Stomach smooth muscle (tissue), 2 donors: ENCODE measurements at regions not wholly inside any gene's neighbourhood (a gene's known extent, or its start where the extent isn't known, plus 50 kb on each side); places are given as distances from the start of the nearest gene placed in this dataset.

Experiments used
- H3K27ac ChIP-seq: one replicate; pipeline ENCODE4 v1.7.0; 2013; ENCODE audit warnings: mild to moderate bottlenecking, low read length, inconsistent platforms
- H3K27me3 ChIP-seq, 2 donors: one replicate each; pipeline ENCODE4 v1.7.0; 2013; ENCODE audit warnings: low read length in 2 of 2; ENCODE audit not compliant: insufficient read depth in 2 of 2, control insufficient read depth in 1 of 2
- H3K36me3 ChIP-seq, 2 donors: one replicate each; pipeline ENCODE4 v1.7.0; 2013; ENCODE audit warnings: low read length in 2 of 2; ENCODE audit not compliant: control insufficient read depth in 2 of 2, insufficient read depth in 2 of 2
- H3K4me1 ChIP-seq: one replicate; pipeline ENCODE4 v1.7.0; 2013; ENCODE audit warnings: low read length; ENCODE audit not compliant: control insufficient read depth, insufficient read depth
- H3K4me3 ChIP-seq, 2 donors: one replicate each; pipeline ENCODE4 v1.7.0; 2013; ENCODE audit warnings: low read length in 2 of 2
- H3K9ac ChIP-seq, 2 donors: one replicate each; pipeline ENCODE4 v1.7.0; 2013; ENCODE audit warnings: low read length in 2 of 2, mild to moderate bottlenecking in 1 of 2
- H3K9me3 ChIP-seq, 2 donors: one replicate each; pipeline ENCODE4 v1.7.0; 2013; ENCODE audit warnings: low read length in 2 of 2; ENCODE audit not compliant: control insufficient read depth in 2 of 2
- donor health status: healthy.
- donor health status: Pancreatic carcinoma.

DNA sequence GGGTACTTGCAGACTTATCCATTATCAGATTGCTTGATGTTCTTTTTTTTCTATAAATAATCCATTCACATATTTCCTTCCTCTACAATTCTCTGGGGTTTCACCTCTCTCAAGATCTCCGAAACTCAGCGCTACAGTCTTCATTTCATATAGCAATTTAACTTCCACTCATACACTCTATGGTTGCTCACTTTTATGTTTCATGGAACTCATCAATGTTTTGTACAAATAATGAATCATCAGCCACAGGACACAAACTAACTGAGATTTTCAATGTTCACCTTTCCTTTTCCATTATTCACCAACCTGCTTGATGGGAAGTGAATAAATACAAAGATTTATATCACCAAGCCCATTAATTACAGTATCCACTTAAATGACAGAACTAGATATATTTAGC, 534.7 kb downstream of the LRFN5 start:
- Histone ChIP-seq H3K27ac (no peak overlapping the region), H3K27me3 (no peaks in the 10 kb centered on the region), H3K9me3 (no peaks in the 10 kb centered on the region), H3K9ac (no peak overlapping the region), H3K4me3 (no peak overlapping the region), H3K36me3 (no peaks in the 10 kb centered on the region), H3K4me1 (no peaks in the 10 kb centered on the region)

DNA sequence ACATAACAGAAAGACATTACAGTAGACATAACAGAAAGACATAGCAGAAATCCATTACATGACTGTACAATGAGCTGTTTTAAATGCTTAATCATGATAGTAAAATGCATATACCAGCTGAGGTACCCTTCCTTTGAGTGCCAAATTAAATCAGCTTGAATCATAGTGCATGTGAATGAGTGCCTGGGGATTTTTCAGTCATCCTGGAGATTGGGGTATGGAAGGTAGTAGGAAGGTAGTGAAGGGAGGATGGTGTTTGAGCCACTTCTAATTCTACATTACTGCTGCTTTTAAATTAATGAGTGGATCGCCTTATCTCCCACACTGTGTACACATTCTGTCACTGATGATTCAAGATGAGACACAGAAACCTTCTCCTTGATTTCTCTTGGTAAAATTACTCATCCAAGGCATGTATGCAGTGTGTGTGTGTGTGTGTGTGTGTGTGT, 534.2 kb downstream of the LRFN5 start:
- Histone ChIP-seq H3K4me3 (no peak overlapping the region), H3K36me3 (no peaks in the 10 kb centered on the region), H3K27ac (no peak overlapping the region), H3K27me3 (no peaks in the 10 kb centered on the region), H3K9ac (no peak overlapping the region), H3K9me3 (no peaks in the 10 kb centered on the region), H3K4me1 (no peaks in the 10 kb centered on the region)

- no peaks in the 10 kb centered on the region for H3K4me1 ChIP-seq
- H3K9ac ChIP-seq: no peak overlapping the region
- H3K36me3 ChIP-seq: no peaks in the 10 kb centered on the region
- no peak overlapping the region for H3K4me3 ChIP-seq
- no peaks in the 10 kb centered on the region for H3K27me3 ChIP-seq
- H3K9me3 ChIP-seq: no peaks in the 10 kb centered on the region
- H3K27ac ChIP-seq: no peak overlapping the region
Observed at GRCh38 chr14:42140001-42140400, 533.3 kb downstream of the LRFN5 start.

GRCh38 chr14:42138406-42138805, 531.7 kb downstream of the LRFN5 start:
- Histone ChIP-seq H3K27ac (no peak overlapping the region), H3K9ac (no peak overlapping the region), H3K9me3 (no peaks in the 10 kb centered on the region), H3K4me3 (no peak overlapping the region), H3K4me1 (no peaks in the 10 kb centered on the region), H3K36me3 (no peaks in the 10 kb centered on the region), H3K27me3 (no peaks in the 10 kb centered on the region)

- Histone ChIP-seq H3K4me3 (no peak overlapping the region), H3K36me3 (no peaks in the 10 kb centered on the region), H3K4me1 (no peaks in the 10 kb centered on the region), H3K27ac (no peak overlapping the region), H3K9me3 (no peaks in the 10 kb centered on the region), H3K27me3 (no peaks in the 10 kb centered on the region), H3K9ac (no peak overlapping the region)
Observed at GRCh38 chr14:42130815-42131214, 524.1 kb downstream of the LRFN5 start.

DNA sequence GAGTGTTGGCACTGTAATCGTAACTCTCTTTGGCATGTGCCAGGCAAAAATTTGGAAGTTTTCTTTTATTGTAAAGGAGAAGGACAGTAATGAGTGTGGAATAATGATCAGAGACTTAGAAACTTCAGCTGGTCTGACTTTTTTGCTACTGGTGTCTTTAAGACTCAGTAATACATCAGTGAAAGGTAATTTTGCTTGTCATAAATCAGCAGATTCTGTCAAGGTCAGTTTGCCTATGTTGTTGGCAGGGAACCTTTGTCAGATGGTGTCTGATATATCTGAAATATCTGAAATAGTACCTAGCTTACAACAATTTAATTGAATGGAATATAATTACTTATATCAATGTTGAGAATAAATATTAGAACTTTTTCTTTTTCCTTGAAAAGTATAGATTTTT, 516.9 kb downstream of the LRFN5 start:
- Histone ChIP-seq H3K9ac (no peak overlapping the region), H3K27me3 (no peaks in the 10 kb centered on the region), H3K27ac (no peak overlapping the region), H3K36me3 (no peaks in the 10 kb centered on the region), H3K9me3 (no peaks in the 10 kb centered on the region), H3K4me1 (no peaks in the 10 kb centered on the region), H3K4me3 (no peak overlapping the region)

DNA sequence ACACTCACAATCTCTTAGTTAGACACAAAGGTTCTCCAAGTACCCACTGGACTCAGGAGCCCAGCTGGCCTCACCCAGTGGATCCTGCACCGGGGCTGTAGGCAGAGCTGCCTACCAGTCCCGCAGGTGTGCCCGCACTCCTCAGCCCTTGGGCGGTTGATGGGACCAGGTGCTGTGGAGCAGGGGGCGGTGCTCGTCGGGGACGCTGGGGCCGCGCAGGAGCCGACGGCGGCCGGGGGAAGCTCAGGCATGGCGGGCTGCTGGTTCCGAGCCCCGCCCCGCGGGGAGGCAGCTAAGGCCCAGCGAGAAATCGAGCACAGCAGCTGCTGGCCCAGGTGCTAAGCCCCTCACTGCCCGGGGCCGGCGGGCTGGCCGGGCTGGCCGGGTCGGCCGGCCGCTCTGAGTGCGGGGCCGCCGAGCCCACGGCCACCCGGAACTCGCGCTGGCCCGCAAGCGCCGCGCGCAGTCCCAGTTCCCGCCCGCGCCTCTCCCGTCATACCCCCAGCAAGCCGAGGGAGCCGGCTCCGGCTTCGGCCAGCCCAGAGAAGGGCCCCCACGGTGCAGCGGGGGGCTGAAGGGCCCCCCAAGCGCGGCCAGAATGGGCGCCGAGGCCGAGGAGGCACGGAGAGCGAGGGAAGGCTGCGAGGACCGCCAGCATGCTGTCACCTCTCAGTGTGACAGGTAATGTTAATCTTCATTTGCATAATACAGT, 506.8 kb downstream of the LRFN5 start:
- Histone ChIP-seq H3K27ac (no peak overlapping the region), H3K4me3 (no peak overlapping the region), H3K9ac (no peak overlapping the region), H3K27me3 (no peaks in the 10 kb centered on the region), H3K36me3 (no peaks in the 10 kb centered on the region), H3K9me3 (peaks cover 0 to 3% of the 10 kb centered on the region in 2 donors), H3K4me1 (no peaks in the 10 kb centered on the region)

- no peak overlapping the region for H3K27ac ChIP-seq
- H3K36me3 ChIP-seq: no peaks in the 10 kb centered on the region
- H3K4me3 ChIP-seq: no peak overlapping the region
- H3K4me1 ChIP-seq: no peaks in the 10 kb centered on the region
- no peak overlapping the region for H3K9ac ChIP-seq
- peaks cover 0 to 3% of the 10 kb centered on the region in 2 donors for H3K9me3 ChIP-seq
- H3K27me3 ChIP-seq: no peaks in the 10 kb centered on the region
Observed at GRCh38 chr14:42112108-42112507, 505.4 kb downstream of the LRFN5 start.

DNA sequence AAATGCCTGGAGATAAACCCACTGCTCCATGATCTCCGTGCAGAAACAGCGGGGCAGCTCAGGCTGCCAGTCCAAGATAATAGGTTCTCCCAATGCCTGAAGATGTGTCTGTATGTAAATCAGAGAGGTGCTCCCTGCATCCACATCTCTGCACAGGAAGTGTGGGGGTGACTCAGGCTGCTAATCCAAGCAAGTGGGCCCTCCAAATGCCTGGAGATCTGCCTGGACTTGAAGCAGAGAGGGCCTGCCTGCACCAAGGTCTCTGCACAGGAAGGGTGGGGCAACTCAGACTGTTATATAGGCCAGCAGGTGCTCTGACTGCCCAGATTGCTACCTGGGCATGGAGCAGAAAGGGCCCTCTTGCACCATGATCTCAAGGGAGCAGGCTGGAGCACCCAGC, 504.7 kb downstream of the LRFN5 start:
- Histone ChIP-seq H3K4me1 (no peaks in the 10 kb centered on the region), H3K27me3 (no peaks in the 10 kb centered on the region), H3K4me3 (no peak overlapping the region), H3K36me3 (no peaks in the 10 kb centered on the region), H3K27ac (no peak overlapping the region), H3K9ac (no peak overlapping the region), H3K9me3 (peaks cover 0 to 3% of the 10 kb centered on the region in 2 donors)

DNA sequence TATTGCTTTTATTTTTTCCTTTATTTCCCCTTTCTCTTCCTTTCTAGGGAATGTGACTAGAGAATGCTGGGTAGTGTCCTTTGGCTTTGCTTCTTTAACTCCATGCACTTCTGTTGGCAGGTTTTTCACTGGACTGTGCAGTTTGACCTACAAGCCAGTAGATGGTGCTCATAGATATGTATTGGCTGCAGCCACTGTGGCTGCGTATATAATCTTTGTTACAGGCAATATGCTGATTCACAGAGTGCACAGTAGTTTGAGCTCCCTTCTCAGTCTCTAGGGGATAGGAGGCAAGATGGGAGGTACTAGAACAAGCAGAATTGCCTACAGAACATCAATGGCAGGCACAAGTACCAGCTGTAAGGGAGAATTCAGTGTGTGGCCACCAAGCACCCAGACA, 503.5 kb downstream of the LRFN5 start:
- no peaks in the 10 kb centered on the region for H3K36me3 ChIP-seq
- H3K27ac ChIP-seq: no peak overlapping the region
- H3K9me3 ChIP-seq: peaks cover 0 to 3% of the 10 kb centered on the region in 2 donors
- no peaks in the 10 kb centered on the region for H3K4me1 ChIP-seq
- H3K27me3 ChIP-seq: no peaks in the 10 kb centered on the region
- H3K9ac ChIP-seq: no peak overlapping the region
- H3K4me3 ChIP-seq: no peak overlapping the region

DNA sequence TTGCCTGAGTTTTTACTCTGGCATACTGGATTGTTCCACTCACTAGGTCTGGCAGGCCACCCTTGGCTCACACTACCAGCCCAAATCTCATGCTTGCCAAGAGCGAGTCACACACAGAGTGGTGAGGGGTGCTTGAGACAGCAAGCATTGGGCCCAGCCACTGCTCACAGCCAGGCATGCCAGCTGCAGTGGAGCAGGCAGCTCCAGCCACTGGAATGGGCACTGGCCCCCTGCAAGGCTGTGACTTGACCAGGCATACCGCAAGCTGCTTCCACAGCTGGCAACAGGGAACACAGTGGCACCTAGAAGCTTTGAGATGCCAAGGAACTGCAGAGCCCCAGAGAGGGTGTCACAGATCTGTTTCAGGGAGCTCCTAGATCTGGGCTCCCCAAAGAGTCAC, 488.5 kb downstream of the LRFN5 start:
- no peak overlapping the region for H3K27ac ChIP-seq
- no peaks in the 10 kb centered on the region for H3K4me1 ChIP-seq
- no peaks in the 10 kb centered on the region for H3K36me3 ChIP-seq
- H3K4me3 ChIP-seq: no peak overlapping the region
- H3K9ac ChIP-seq: no peak overlapping the region
- H3K9me3 ChIP-seq: no peaks in the 10 kb centered on the region
- H3K27me3 ChIP-seq: no peaks in the 10 kb centered on the region
